GM23248 (cell line): ENCODE measurements at regions not wholly inside any gene's neighbourhood (a gene's known extent, or its start where the extent isn't known, plus 50 kb on each side); places are given as distances from the start of the nearest gene placed in this dataset.

Experiments used
- DNase-seq: peaks from one replicate; pipeline ENCODE4 v3.0.0-alpha.2; 2015
- H2AFZ ChIP-seq: fragments of 200-600 bp; sonication (generic); 2 replicates; pipeline ENCODE4 v1.6.1; 2016; ENCODE audit warnings: antibody characterized with exemption
- H3F3A ChIP-seq: fragments of 200-600 bp; sonication (generic); 2 replicates; pipeline ENCODE4 v1.6.1; 2016; ENCODE audit warnings: mild to moderate bottlenecking, antibody characterized with exemption, mixed run types; ENCODE audit not compliant: insufficient read depth
- H3K27ac ChIP-seq: fragments of 200-600 bp; sonication (generic); 2 replicates; pipeline ENCODE4 v1.5.1; 2016; ENCODE audit warnings: mild to moderate bottlenecking
- H3K27me3 ChIP-seq: fragments of 200-600 bp; sonication (generic); replicated peaks from 2 replicates; pipeline ENCODE4 v1.6.1; 2016; ENCODE audit warnings: mild to moderate bottlenecking; ENCODE audit not compliant: insufficient read depth
- H3K36me3 ChIP-seq: fragments of 200-600 bp; sonication (generic); 2 replicates; pipeline ENCODE4 v1.6.1; 2016; ENCODE audit warnings: low read depth, mild to moderate bottlenecking
- H3K4me1 ChIP-seq: fragments of 200-600 bp; sonication (generic); 2 replicates; pipeline ENCODE4 v1.6.1; 2016; ENCODE audit warnings: mild to moderate bottlenecking; ENCODE audit not compliant: insufficient read depth
- H3K4me2 ChIP-seq: fragments of 200-600 bp; sonication (generic); one replicate; pipeline ENCODE4 v1.6.1; 2016; ENCODE audit warnings: mild to moderate bottlenecking; ENCODE audit not compliant: unreplicated experiment
- H3K4me3 ChIP-seq: fragments of 200-600 bp; sonication (generic); 2 replicates; pipeline ENCODE4 v1.5.1; 2016; ENCODE audit warnings: mild to moderate bottlenecking
- H3K79me2 ChIP-seq: fragments of 200-600 bp; sonication (generic); 2 replicates; pipeline ENCODE4 v1.6.1; 2016; ENCODE audit warnings: mild to moderate bottlenecking; ENCODE audit not compliant: insufficient read depth
- H3K9ac ChIP-seq: fragments of 200-600 bp; sonication (generic); 2 replicates; pipeline ENCODE4 v1.6.1; 2016; ENCODE audit warnings: mild to moderate bottlenecking
- H3K9me2 ChIP-seq: fragments of 200-600 bp; sonication (generic); 2 replicates; pipeline ENCODE4 v1.6.1; 2016; ENCODE audit warnings: mixed run types, mild to moderate bottlenecking, moderate library complexity; ENCODE audit not compliant: insufficient read depth
- H3K9me3 ChIP-seq: fragments of 200-600 bp; sonication (generic); one replicate; pipeline ENCODE4 v1.6.1; 2017; ENCODE audit warnings: low read depth
- H4K20me1 ChIP-seq: fragments of 200-600 bp; sonication (generic); 2 replicates; pipeline ENCODE4 v1.6.0; 2016; ENCODE audit not compliant: insufficient read depth
- EZH2 ChIP-seq: fragments of 200-600 bp; sonication (generic); IDR thresholded peaks from 2 replicates; pipeline ENCODE4 v1.6.1; 2018; ENCODE audit warnings: antibody characterized with exemption, mild to moderate bottlenecking; ENCODE audit not compliant: insufficient read depth, poor library complexity, severe bottlenecking
- EZH2phosphoT487 ChIP-seq: fragments of 200-600 bp; sonication (generic); IDR thresholded peaks from 2 replicates; pipeline ENCODE4 v1.6.1; 2018; ENCODE audit warnings: antibody characterized with exemption, moderate library complexity, mild to moderate bottlenecking, low read depth; ENCODE audit not compliant: insufficient read depth
- WGBS, 2 experiments: methylation state at CpG; one replicate each; pipeline ENCODE4 v1.1.6; 2015 to 2017; ENCODE audit warnings: low lambda C conversion rate in 2 of 2, low coverage in 1 of 2; ENCODE audit errors: missing lambda C conversion rate in 2 of 2; 5-methylcytosine and 5-hydroxymethylcytosine counted together
- in situ Hi-C: fragments of 300-500 bp; cut with MboI; formaldehyde crosslinking; loops from 2 replicates; pipeline ENCODE4 v1.15.0; 2020

- in situ Hi-C loops = no loop called here
- Histone ChIP-seq H3F3A (no peaks in the 10 kb centered on the region), H3K9me3 (no peaks in the 10 kb centered on the region), H3K27me3 (peaks cover 23% of the 10 kb centered on the region), H3K4me1 (no peaks in the 10 kb centered on the region), H3K79me2 (no peaks in the 10 kb centered on the region), H3K9ac (no peak overlapping the region), H3K9me2 (no peaks in the 10 kb centered on the region), H4K20me1 (no peaks in the 10 kb centered on the region), H2AFZ (no peak overlapping the region), H3K4me3 (no peak overlapping the region), H3K4me2 (no peak overlapping the region), H3K36me3 (no peaks in the 10 kb centered on the region), H3K27ac (no peak overlapping the region)
- DNase-seq = no peak
- TF ChIP-seq EZH2 (no peak), EZH2phosphoT487 (no peak)
- WGBS, 2 experiments = 63 to 66% methylated on average over 2 of the region's 2 CpGs
These were observed 356.7 kb upstream of the UMPS start for GRCh38 chr3:124373524-124373923.

DNA sequence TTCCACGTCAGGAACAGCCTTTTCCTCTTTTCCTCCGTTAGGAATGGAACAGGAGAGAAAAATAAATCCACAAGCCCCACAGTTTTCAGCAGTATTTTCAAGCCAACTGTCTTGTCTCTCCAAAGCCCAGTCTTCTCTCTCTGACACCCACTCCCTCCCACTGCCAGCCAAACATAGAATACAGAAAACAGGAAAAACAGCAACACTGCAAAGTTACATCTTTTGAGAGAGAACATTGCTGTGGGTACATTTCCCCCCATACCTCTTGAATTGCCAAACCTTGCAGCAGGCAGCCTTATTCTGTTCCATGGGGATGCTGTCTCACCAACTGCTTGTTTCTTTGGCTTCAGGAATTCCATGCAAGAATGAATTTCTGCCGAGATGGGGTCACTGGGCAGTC, 355.7 kb upstream of the UMPS start:
- no peak for TF ChIP-seq EZH2phosphoT487
- no peak for TF ChIP-seq EZH2
- no peak overlapping the region for H3K9ac ChIP-seq
- no peaks in the 10 kb centered on the region for H3K9me2 ChIP-seq
- no peak overlapping the region for H2AFZ ChIP-seq
- H3K4me1 ChIP-seq = no peaks in the 10 kb centered on the region
- H3K27ac ChIP-seq = no peak overlapping the region
- DNase-seq = no peak
- no peaks in the 10 kb centered on the region for H3K79me2 ChIP-seq
- no peaks in the 10 kb centered on the region for H4K20me1 ChIP-seq
- H3K4me3 ChIP-seq = no peak overlapping the region
- H3K4me2 ChIP-seq = no peak overlapping the region
- no peaks in the 10 kb centered on the region for H3K36me3 ChIP-seq
- peaks cover 33% of the 10 kb centered on the region for H3K27me3 ChIP-seq
- in situ Hi-C loops = no loop called here
- H3F3A ChIP-seq = no peaks in the 10 kb centered on the region
- 43 to 58% methylated on average over 3 of the region's 3 CpGs for WGBS, 2 experiments
- H3K9me3 ChIP-seq = no peaks in the 10 kb centered on the region

- no peaks in the 10 kb centered on the region for H3F3A ChIP-seq
- peak; percentile 9 for DNase-seq
- H3K79me2 ChIP-seq = no peaks in the 10 kb centered on the region
These were observed 348.5 kb upstream of the UMPS start for GRCh38 chr3:124381575-124382333.

DNA sequence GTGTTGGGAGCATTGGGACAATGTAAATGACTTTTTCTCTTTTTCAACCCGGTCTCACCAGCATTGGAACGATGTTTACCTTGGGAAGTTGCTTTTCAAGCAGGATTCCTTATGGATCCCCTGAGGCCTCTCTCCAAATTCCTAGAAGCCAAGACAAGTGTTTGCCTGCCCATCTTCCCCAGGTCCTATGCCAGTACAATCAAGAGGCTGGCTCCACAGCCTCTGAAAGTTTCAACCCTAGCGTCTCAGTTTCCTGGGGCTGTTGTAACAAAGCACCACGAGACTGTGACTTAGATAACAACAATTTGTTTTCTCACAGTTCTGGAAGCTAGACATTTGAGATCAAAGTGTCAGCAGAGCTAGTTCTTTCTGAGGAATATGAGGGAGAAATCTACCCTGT, 347.2 kb upstream of the UMPS start:
- TF ChIP-seq EZH2 = no peak
- TF ChIP-seq EZH2phosphoT487 = no peak
- 43 to 45% methylated on average over 4 of the region's 4 CpGs for WGBS, 2 experiments

More at GRCh38 chr3:124381575-124382333, 348.5 kb upstream of the UMPS start:
- Histone ChIP-seq H3K27me3 (peaks cover 33% of the 10 kb centered on the region), H3K4me2 (no peak overlapping the region), H3K9me3 (no peaks in the 10 kb centered on the region), H3K36me3 (no peaks in the 10 kb centered on the region), H4K20me1 (no peaks in the 10 kb centered on the region), H3K9ac (no peak overlapping the region), H3K27ac (no peak overlapping the region), H3K4me3 (no peak overlapping the region), H3K9me2 (no peaks in the 10 kb centered on the region), H3K4me1 (no peaks in the 10 kb centered on the region), H2AFZ (no peak overlapping the region)
- no peak for TF ChIP-seq EZH2
- TF ChIP-seq EZH2phosphoT487 = no peak
- WGBS, 2 experiments = 50 to 52% methylated on average over 4 of the region's 4 CpGs
- in situ Hi-C loops = no loop called here

More for the DNA sequence above, 347.2 kb upstream of the UMPS start:
- Histone ChIP-seq H3K4me1 (no peaks in the 10 kb centered on the region), H3K79me2 (no peaks in the 10 kb centered on the region), H3K4me2 (no peak overlapping the region), H3K27ac (no peak overlapping the region), H3K9ac (no peak overlapping the region), H3K27me3 (peaks cover 30% of the 10 kb centered on the region), H2AFZ (no peak overlapping the region), H3K9me2 (no peaks in the 10 kb centered on the region), H4K20me1 (no peaks in the 10 kb centered on the region), H3K4me3 (no peak overlapping the region), H3K9me3 (no peaks in the 10 kb centered on the region), H3F3A (no peaks in the 10 kb centered on the region), H3K36me3 (no peaks in the 10 kb centered on the region)
- DNase-seq = no peak
- in situ Hi-C loops = no loop called here
